HT1080 (cell line): ENCODE measurements at regions not wholly inside any gene's neighbourhood (a gene's known extent, or its start where the extent isn't known, plus 50 kb on each side); places are given as distances from the start of the nearest gene placed in this dataset.
"Not testable (repeated sequence)": the region's sequence is repeated elsewhere in the genome, so short reads cannot be mapped to it uniquely, and the experiment has no call there.

Source experiments
- DNase-seq: peaks from one replicate; pipeline ENCODE4 v3.0.0-alpha.2; 2015; ENCODE audit warnings: low read depth

- no peak for DNase-seq
Observed at GRCh38 chr16:73415286-73415685, 367.4 kb upstream of the ZFHX3 start.

- DNase-seq, result no peak
Observed at GRCh38 chr16:73414638-73415037, 366.7 kb upstream of the ZFHX3 start.

- no peak for DNase-seq
Observed at GRCh38 chr16:73413830-73414190, 365.9 kb upstream of the ZFHX3 start.

- no peak for DNase-seq
Observed at GRCh38 chr16:73413091-73413829, 365.3 kb upstream of the ZFHX3 start.

GRCh38 chr16:73412416-73412815 is 364.5 kb upstream of the ZFHX3 start:
- DNase-seq, result no peak

GRCh38 chr16:73408716-73409115 is 360.8 kb upstream of the ZFHX3 start:
- no peak for DNase-seq

GRCh38 chr16:73408311-73408710 is 360.4 kb upstream of the ZFHX3 start:
- DNase-seq, result no peak

- DNase-seq, result no peak
Observed at GRCh38 chr16:73405851-73406250, 357.9 kb upstream of the ZFHX3 start.

GRCh38 chr16:73404001-73404400 is 356.1 kb upstream of the ZFHX3 start:
- no peak for DNase-seq

GRCh38 chr16:73403291-73403690 is 355.4 kb upstream of the ZFHX3 start:
- DNase-seq, result no peak

GRCh38 chr16:73400951-73401350 is 353.0 kb upstream of the ZFHX3 start:
- DNase-seq, result no peak

GRCh38 chr16:73399997-73400396 is 352.1 kb upstream of the ZFHX3 start:
- no peak for DNase-seq

GRCh38 chr16:73399486-73399885 is 351.6 kb upstream of the ZFHX3 start:
- DNase-seq, result no peak

GRCh38 chr16:73398604-73399003 is 350.7 kb upstream of the ZFHX3 start:
- DNase-seq, result not testable (repeated sequence)

- no peak for DNase-seq
Observed at GRCh38 chr16:73396556-73396955, 348.6 kb upstream of the ZFHX3 start.

GRCh38 chr16:73390936-73391335 is 343.0 kb upstream of the ZFHX3 start:
- peak; percentile 63 for DNase-seq

- DNase-seq, result no peak
Observed at GRCh38 chr16:73390491-73390890, 342.6 kb upstream of the ZFHX3 start.

GRCh38 chr16:73389085-73389484 is 341.2 kb upstream of the ZFHX3 start:
- DNase-seq, result no peak

GRCh38 chr16:73387979-73388378 is 340.1 kb upstream of the ZFHX3 start:
- no peak for DNase-seq

GRCh38 chr16:73385696-73386095 is 337.8 kb upstream of the ZFHX3 start:
- peak; percentile 61 for DNase-seq

GRCh38 chr16:73384506-73385089 is 336.7 kb upstream of the ZFHX3 start:
- no peak for DNase-seq

GRCh38 chr16:73383988-73384365 is 336.0 kb upstream of the ZFHX3 start:
- DNase-seq, result no peak

GRCh38 chr16:73383195-73383987 is 335.5 kb upstream of the ZFHX3 start:
- DNase-seq, result no peak
